CD4-positive, alpha-beta T cell (primary cell): ENCODE measurements at regions not wholly inside any gene's neighbourhood (a gene's known extent, or its start where the extent isn't known, plus 50 kb on each side); places are given as distances from the start of the nearest gene placed in this dataset.

Source experiments
- ATAC-seq: fragments of 200-7000 bp; cut with Tn5 transposase; one replicate; pipeline ENCODE4 v1.10.0; 2022; ENCODE audit warnings: mild to moderate bottlenecking; ENCODE audit not compliant: poor library complexity
- CTCF ChIA-PET: fragments of 350-600 bp; sonication (Branson Sonifier 250); formaldehyde crosslinking; loops from one replicate; lab custom pipeline; 2021; ENCODE audit warnings: antibody characterized with exemption, inconsistent platforms; lab: Charles Lee
- POLR2A ChIA-PET: fragments of 350-600 bp; sonication (Branson Sonifier 250); formaldehyde crosslinking; loops from one replicate; lab custom pipeline; 2021; ENCODE audit warnings: antibody characterized with exemption, inconsistent platforms; lab: Charles Lee
- DNase-seq, 14 experiments: peaks; one replicate each; pipeline ENCODE4 v3.0.0-alpha.2; 2013 to 2020; ENCODE audit warnings: mixed read lengths in 2 of 14
- H3K27ac ChIP-seq, 2 donors: one replicate each; pipeline versions ENCODE4 v1.5.1 to v1.7.0; 2013; ENCODE audit warnings: low read length in 2 of 2, low read depth in 1 of 2, mild to moderate bottlenecking in 1 of 2
- H3K27me3 ChIP-seq, 2 experiments: 1 replicate in 1 of 2; 2 replicates in 1 of 2; pipeline versions ENCODE4 v1.6.1 to v1.7.0; 2013; ENCODE audit warnings: low read length in 2 of 2, control low read depth in 1 of 2, mild to moderate bottlenecking in 1 of 2, moderate library complexity in 1 of 2; ENCODE audit not compliant: insufficient read depth in 2 of 2, control insufficient read depth in 1 of 2
- H3K36me3 ChIP-seq: one replicate; pipeline ENCODE4 v1.6.1; 2013; ENCODE audit warnings: low read length, control low read depth; ENCODE audit not compliant: insufficient read depth
- H3K4me1 ChIP-seq: one replicate; pipeline ENCODE4 v1.6.1; 2013; ENCODE audit warnings: low read length, control low read depth; ENCODE audit not compliant: insufficient read depth
- H3K4me3 ChIP-seq: one replicate; pipeline ENCODE4 v1.5.1; 2013; ENCODE audit warnings: mild to moderate bottlenecking, low read length, moderate library complexity
- H3K9me3 ChIP-seq, 2 experiments: 1 replicate in 1 of 2; 2 replicates in 1 of 2; pipeline versions ENCODE4 v1.6.1 to v1.7.0; 2013; ENCODE audit warnings: low read length in 2 of 2, mild to moderate bottlenecking in 2 of 2, control low read depth in 1 of 2, moderate library complexity in 1 of 2; ENCODE audit not compliant: control insufficient read depth in 1 of 2, insufficient read depth in 1 of 2
- H3K27ac Mint-ChIP-seq: one replicate; pipeline ENCODE4 v1.8.0; 2020; ENCODE audit warnings: mixed read lengths
- H3K27me3 Mint-ChIP-seq: one replicate; pipeline ENCODE4 v1.8.0; 2021; ENCODE audit warnings: mixed read lengths
- H3K36me3 Mint-ChIP-seq: one replicate; pipeline ENCODE4 v1.8.0; 2021; ENCODE audit warnings: low read depth, mixed read lengths
- H3K4me1 Mint-ChIP-seq: one replicate; pipeline ENCODE4 v1.8.0; 2021; ENCODE audit warnings: low read depth, mixed read lengths
- H3K4me3 Mint-ChIP-seq: one replicate; pipeline ENCODE4 v1.8.0; 2020; ENCODE audit warnings: mild to moderate bottlenecking, mixed read lengths
- H3K9me3 Mint-ChIP-seq: one replicate; pipeline ENCODE4 v1.8.0; 2020; ENCODE audit warnings: mixed read lengths
- intact Hi-C, 2 experiments: fragments of 100-400 bp; cut with DNase I in 1 of 2; cut with micrococcal nuclease in 1 of 2; formaldehyde crosslinking; loops; one replicate each; pipeline versions ENCODE4 v1.15.1 to v1.9.0; 2023 to 2025; cut with DNase I, micrococcal nuclease
- TF ChIP-seq, protein P1 (sequence below): fragments of 200-600 bp; IDR thresholded peaks from one replicate; pipeline ENCODE4 v1.8.0; 2022; ENCODE audit warnings: antibody characterized with exemption, mild to moderate bottlenecking

DNA sequence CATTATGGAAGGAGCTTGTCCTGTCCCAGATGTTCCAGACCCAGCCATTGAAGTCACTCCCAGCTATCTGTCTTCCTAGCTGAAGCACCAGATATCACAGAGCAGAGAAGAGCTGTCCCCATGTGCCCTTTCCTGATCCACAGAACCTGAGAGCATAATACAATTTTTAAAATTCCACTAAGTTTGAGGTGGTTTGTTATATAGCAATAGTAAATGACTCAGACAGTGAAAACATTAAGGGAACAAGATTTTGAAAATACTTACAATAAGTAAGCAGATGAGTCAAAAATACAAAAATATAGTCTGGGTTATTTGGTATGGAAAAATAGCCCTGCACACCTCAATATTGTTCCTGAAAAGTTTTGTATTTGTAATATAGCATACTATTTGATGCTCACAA lies 85.8 kb upstream of the GLS start:
- CTCF ChIA-PET = no interaction called here
- Histone ChIP-seq H3K27ac (no peak overlapping the region), H3K4me3 (no peak overlapping the region), H3K4me1 (no peaks in the 10 kb centered on the region), H3K27me3 (no peaks in the 10 kb centered on the region), H3K36me3 (no peaks in the 10 kb centered on the region), H3K9me3 (no peaks in the 10 kb centered on the region)
- Mint-ChIP-seq H3K9me3 (no peaks in the 10 kb centered on the region), H3K36me3 (no peaks in the 10 kb centered on the region), H3K4me1 (peaks cover 5% of the 10 kb centered on the region), H3K27ac (no peak overlapping the region), H3K4me3 (no peak overlapping the region), H3K27me3 (no peaks in the 10 kb centered on the region)
- ATAC-seq (no peak), DNase-seq (no peak)
- intact Hi-C loops = no loop called here
- POLR2A ChIA-PET = interaction anchor here (0.5 kb wide), 1 partner anchor 451 kb away, joined by 3 read pairs; the partner anchor contains the start of gene INPP1
- TF ChIP-seq, protein P1, sequence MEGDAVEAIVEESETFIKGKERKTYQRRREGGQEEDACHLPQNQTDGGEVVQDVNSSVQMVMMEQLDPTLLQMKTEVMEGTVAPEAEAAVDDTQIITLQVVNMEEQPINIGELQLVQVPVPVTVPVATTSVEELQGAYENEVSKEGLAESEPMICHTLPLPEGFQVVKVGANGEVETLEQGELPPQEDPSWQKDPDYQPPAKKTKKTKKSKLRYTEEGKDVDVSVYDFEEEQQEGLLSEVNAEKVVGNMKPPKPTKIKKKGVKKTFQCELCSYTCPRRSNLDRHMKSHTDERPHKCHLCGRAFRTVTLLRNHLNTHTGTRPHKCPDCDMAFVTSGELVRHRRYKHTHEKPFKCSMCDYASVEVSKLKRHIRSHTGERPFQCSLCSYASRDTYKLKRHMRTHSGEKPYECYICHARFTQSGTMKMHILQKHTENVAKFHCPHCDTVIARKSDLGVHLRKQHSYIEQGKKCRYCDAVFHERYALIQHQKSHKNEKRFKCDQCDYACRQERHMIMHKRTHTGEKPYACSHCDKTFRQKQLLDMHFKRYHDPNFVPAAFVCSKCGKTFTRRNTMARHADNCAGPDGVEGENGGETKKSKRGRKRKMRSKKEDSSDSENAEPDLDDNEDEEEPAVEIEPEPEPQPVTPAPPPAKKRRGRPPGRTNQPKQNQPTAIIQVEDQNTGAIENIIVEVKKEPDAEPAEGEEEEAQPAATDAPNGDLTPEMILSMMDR = no peak

DNA sequence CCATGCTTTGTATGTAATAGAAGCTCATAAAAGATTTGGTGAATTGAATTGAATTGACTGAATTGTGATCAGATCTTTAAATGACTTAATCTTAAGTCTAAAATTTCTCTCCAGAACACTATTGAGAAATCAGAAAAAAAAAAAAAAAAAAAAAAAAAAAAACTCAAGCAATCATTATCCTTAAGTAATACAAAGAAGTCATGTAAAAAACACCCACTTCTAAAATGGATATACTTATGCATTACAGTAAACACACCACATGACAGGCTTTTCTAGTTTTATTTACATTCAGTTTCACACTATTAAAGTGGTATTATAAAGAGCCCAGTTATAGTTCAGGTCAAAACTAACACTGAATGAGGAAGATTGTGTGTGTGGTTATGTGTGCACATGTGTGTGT lies 84.9 kb upstream of the GLS start:
- intact Hi-C loops = no loop called here
- Histone ChIP-seq H3K4me1 (no peaks in the 10 kb centered on the region), H3K9me3 (no peaks in the 10 kb centered on the region), H3K27me3 (no peaks in the 10 kb centered on the region), H3K36me3 (no peaks in the 10 kb centered on the region), H3K27ac (no peak overlapping the region), H3K4me3 (no peak overlapping the region)
- H3K4me1 Mint-ChIP-seq = peaks cover 5% of the 10 kb centered on the region
- POLR2A ChIA-PET = no interaction called here
- no peak overlapping the region for H3K27ac Mint-ChIP-seq
- no peaks in the 10 kb centered on the region for H3K9me3 Mint-ChIP-seq
- no peaks in the 10 kb centered on the region for H3K27me3 Mint-ChIP-seq
- no peak overlapping the region for H3K4me3 Mint-ChIP-seq
- ATAC-seq (no peak), DNase-seq (no peak)
- CTCF ChIA-PET = no interaction called here
- no peaks in the 10 kb centered on the region for H3K36me3 Mint-ChIP-seq
- TF ChIP-seq, protein P1 = no peak

DNA sequence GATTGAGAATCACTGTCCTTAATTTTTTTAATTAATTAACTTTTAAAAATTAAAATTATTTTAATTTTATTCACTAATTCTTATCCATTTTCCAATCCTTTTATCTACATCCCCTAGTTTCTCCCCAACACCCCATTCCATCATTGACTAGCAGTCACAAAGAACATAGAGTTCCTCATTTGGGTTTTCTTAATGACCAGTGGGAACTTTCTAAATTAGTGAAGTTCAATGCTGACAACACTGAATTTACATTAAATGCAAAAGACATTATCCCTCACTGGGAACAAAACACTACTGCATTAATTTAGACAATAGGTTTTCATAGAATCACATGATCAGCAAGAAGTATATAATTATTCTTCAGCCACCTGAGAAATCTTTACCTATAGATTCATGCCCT lies 80.6 kb upstream of the GLS start:
- TF ChIP-seq, protein P1 = no peak
- Mint-ChIP-seq H3K4me3 (no peak overlapping the region), H3K36me3 (no peaks in the 10 kb centered on the region), H3K27me3 (no peaks in the 10 kb centered on the region), H3K9me3 (no peaks in the 10 kb centered on the region), H3K4me1 (no peaks in the 10 kb centered on the region), H3K27ac (no peak overlapping the region)
- no peak overlapping the region for H3K27ac ChIP-seq
- CTCF ChIA-PET = no interaction called here
- intact Hi-C loops = loop anchor here (5.0 to 10.0 kb wide), 2 partner anchors 163 to 265 kb away; partner anchors contain the start of gene NEMP2 (in 1 of the 2)
- POLR2A ChIA-PET = no interaction called here
- DNase-seq (no peak), ATAC-seq (no peak)
- H3K36me3 ChIP-seq = no peaks in the 10 kb centered on the region
- H3K4me1 ChIP-seq = no peaks in the 10 kb centered on the region
- H3K27me3 ChIP-seq = no peaks in the 10 kb centered on the region
- no peaks in the 10 kb centered on the region for H3K9me3 ChIP-seq
- no peak overlapping the region for H3K4me3 ChIP-seq
